CD14-positive monocyte (primary cell): ENCODE measurements at regions not wholly inside any gene's neighbourhood (a gene's known extent, or its start where the extent isn't known, plus 50 kb on each side); places are given as distances from the start of the nearest gene placed in this dataset.

Source experiments
- DNase-seq, 3 donors: peaks; one replicate each; pipeline ENCODE4 v3.0.0-alpha.2; 2011 to 2022
- H2AFZ ChIP-seq: 2 replicates; pipeline ENCODE4 v1.6.0; 2012; ENCODE audit warnings: mild to moderate bottlenecking, low read depth, low read length, inconsistent platforms; ENCODE audit not compliant: insufficient read depth, poor library complexity, severe bottlenecking
- H3K27ac ChIP-seq, 2 donors: 1 replicate in 1 of 2; 2 replicates in 1 of 2; pipeline ENCODE4 v1.5.1; 2012 to 2013; ENCODE audit warnings: low read length in 2 of 2, control low read depth in 1 of 2, inconsistent platforms in 1 of 2, low read depth in 1 of 2, mild to moderate bottlenecking in 1 of 2
- H3K27me3 ChIP-seq, 2 donors: one replicate each; pipeline versions ENCODE4 v1.6.0 to v1.6.1; 2011 to 2013; ENCODE audit warnings: low read length in 2 of 2; ENCODE audit not compliant: control insufficient read depth in 2 of 2, insufficient read depth in 2 of 2
- H3K36me3 ChIP-seq, 2 donors: replicated peaks in 1 of 2; 1 replicate in 1 of 2; 2 replicates in 1 of 2; pipeline versions ENCODE4 v1.5.1 to v1.6.1; 2012 to 2013; ENCODE audit warnings: low read length in 2 of 2, control low read depth in 1 of 2, inconsistent platforms in 1 of 2, mild to moderate bottlenecking in 1 of 2; ENCODE audit not compliant: insufficient read depth in 2 of 2, control insufficient read depth in 1 of 2
- H3K4me1 ChIP-seq, 2 donors: 1 replicate in 1 of 2; 2 replicates in 1 of 2; pipeline versions ENCODE4 v1.5.1 to v1.6.1; 2012 to 2013; ENCODE audit warnings: low read length in 2 of 2, control low read depth in 1 of 2, inconsistent platforms in 1 of 2, mild to moderate bottlenecking in 1 of 2, moderate library complexity in 1 of 2; ENCODE audit not compliant: insufficient read depth in 2 of 2, control insufficient read depth in 1 of 2
- H3K4me2 ChIP-seq: replicated peaks from 2 replicates; pipeline ENCODE3; 2012; ENCODE audit warnings: low read length, moderate library complexity, mild to moderate bottlenecking; ENCODE audit not compliant: poor library complexity, severe bottlenecking; ENCODE audit errors: extremely low read depth
- H3K4me3 ChIP-seq, 3 experiments: fragments of 200-600 bp in 1 of 3; sonication (generic) in 1 of 3; replicated peaks in 1 of 3; 1 replicate in 2 of 3; 2 replicates in 1 of 3; pipeline ENCODE4 v1.5.1; 2011 to 2013; ENCODE audit warnings: low read length in 3 of 3, mild to moderate bottlenecking in 3 of 3, control low read depth in 2 of 3, low read depth in 2 of 3, inconsistent platforms in 1 of 3, moderate library complexity in 1 of 3
- H3K79me2 ChIP-seq: 2 replicates; pipeline ENCODE4 v1.6.0; 2012; ENCODE audit warnings: mild to moderate bottlenecking, control low read depth, inconsistent platforms, low read length, moderate library complexity; ENCODE audit not compliant: insufficient read depth
- H3K9ac ChIP-seq: 2 replicates; pipeline ENCODE4 v1.6.0; 2017; ENCODE audit warnings: low read length, mild to moderate bottlenecking; ENCODE audit not compliant: insufficient read depth, poor library complexity, severe bottlenecking
- H3K9me3 ChIP-seq, 2 donors: replicated peaks in 1 of 2; 1 replicate in 1 of 2; 2 replicates in 1 of 2; pipeline versions ENCODE4 v1.5.1 to v1.6.1; 2012 to 2013; ENCODE audit warnings: low read length in 2 of 2, control low read depth in 1 of 2; ENCODE audit not compliant: control insufficient read depth in 1 of 2, insufficient read depth in 1 of 2
- H4K20me1 ChIP-seq: 2 replicates; pipeline ENCODE4 v1.6.0; 2012; ENCODE audit warnings: mild to moderate bottlenecking, low read length, control low read depth, moderate library complexity; ENCODE audit not compliant: insufficient read depth
- H3K27ac Mint-ChIP-seq, 7 donors: one replicate each; pipeline ENCODE4 v1.8.0; 2020; ENCODE audit warnings: mild to moderate bottlenecking in 7 of 7, mixed read lengths in 7 of 7, moderate library complexity in 6 of 7, inconsistent platforms in 2 of 7
- H3K27me3 Mint-ChIP-seq, 3 donors: one replicate each; pipeline ENCODE4 v1.8.0; 2021 to 2022; ENCODE audit warnings: low read depth in 3 of 3, mild to moderate bottlenecking in 3 of 3, mixed read lengths in 3 of 3, moderate library complexity in 3 of 3, inconsistent platforms in 1 of 3
- H3K36me3 Mint-ChIP-seq, 2 donors: one replicate each; pipeline ENCODE4 v1.8.0; 2020; ENCODE audit warnings: mixed read lengths in 2 of 2, inconsistent platforms in 1 of 2, mild to moderate bottlenecking in 1 of 2
- H3K4me1 Mint-ChIP-seq: one replicate; pipeline ENCODE4 v1.8.0; 2020; ENCODE audit warnings: mild to moderate bottlenecking, mixed read lengths
- H3K4me3 Mint-ChIP-seq, 2 donors: one replicate each; pipeline ENCODE4 v1.8.0; 2020; ENCODE audit warnings: mild to moderate bottlenecking in 2 of 2, mixed read lengths in 2 of 2, moderate library complexity in 1 of 2
- H3K9me3 Mint-ChIP-seq, 7 donors: one replicate each; pipeline ENCODE4 v1.8.0; 2020 to 2022; ENCODE audit warnings: mixed read lengths in 7 of 7, mild to moderate bottlenecking in 6 of 7, moderate library complexity in 6 of 7, inconsistent platforms in 2 of 7
- WGBS: methylation state at CpG from one replicate; pipeline ENCODE4 v1.1.5; 2013; ENCODE audit warnings: missing lambda C conversion rate; ENCODE audit not compliant: insufficient coverage; 5-methylcytosine and 5-hydroxymethylcytosine counted together
- intact Hi-C, 2 donors: fragments of 100-400 bp; cut with micrococcal nuclease; formaldehyde crosslinking; loops; one replicate each; pipeline versions ENCODE4 v1.15.0 to v1.15.1; 2023
- TF ChIP-seq, protein P1 (sequence below): fragments of 200-600 bp; IDR thresholded peaks from one replicate; pipeline ENCODE4 v1.8.0; 2022; ENCODE audit warnings: antibody characterized with exemption, mild to moderate bottlenecking

DNA sequence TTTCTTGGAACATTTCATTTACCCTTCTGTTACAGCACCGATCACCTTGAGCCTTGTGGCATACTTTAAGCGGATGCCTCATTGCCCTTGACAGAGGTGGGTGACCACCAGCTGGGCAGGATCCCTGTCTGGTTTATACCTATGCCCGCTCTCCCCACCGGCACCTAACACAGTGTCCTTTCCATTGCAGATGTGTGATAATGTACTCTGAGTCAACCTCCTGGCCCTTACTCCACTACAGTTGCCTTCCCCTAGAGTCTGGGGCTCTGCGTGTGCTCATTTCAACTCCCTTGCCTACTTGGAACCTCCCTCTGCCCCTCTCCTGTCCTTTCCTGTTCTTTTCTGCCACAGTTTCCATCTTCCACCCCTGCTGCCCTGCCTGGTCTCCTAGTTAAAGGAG is 60.2 kb upstream of the MED13 start:
- WGBS: 98% methylated on average over 5 of the region's 5 CpGs
- no peaks in the 10 kb centered on the region for H3K36me3 Mint-ChIP-seq
- peaks cover 0 to 4% (median 3%) of the 10 kb centered on the region in 7 donors for H3K9me3 Mint-ChIP-seq
- Histone ChIP-seq H2AFZ (no peak overlapping the region), H3K79me2 (no peaks in the 10 kb centered on the region), H3K4me2 (no peak overlapping the region), H3K27me3 (no peaks in the 10 kb centered on the region), H3K9me3 (no peaks in the 10 kb centered on the region), H3K27ac (no peak overlapping the region), H4K20me1 (no peaks in the 10 kb centered on the region), H3K9ac (no peak overlapping the region), H3K4me1 (no peaks in the 10 kb centered on the region), H3K4me3 (no peak overlapping the region), H3K36me3 (no peaks in the 10 kb centered on the region)
- peaks cover 8 to 13% (median 12%) of the 10 kb centered on the region in 3 donors for H3K27me3 Mint-ChIP-seq
- no peak overlapping the region for H3K4me3 Mint-ChIP-seq
- intact Hi-C loops: no loop called here
- no peak overlapping the region for H3K27ac Mint-ChIP-seq
- DNase-seq: no peak
- TF ChIP-seq, protein P1, sequence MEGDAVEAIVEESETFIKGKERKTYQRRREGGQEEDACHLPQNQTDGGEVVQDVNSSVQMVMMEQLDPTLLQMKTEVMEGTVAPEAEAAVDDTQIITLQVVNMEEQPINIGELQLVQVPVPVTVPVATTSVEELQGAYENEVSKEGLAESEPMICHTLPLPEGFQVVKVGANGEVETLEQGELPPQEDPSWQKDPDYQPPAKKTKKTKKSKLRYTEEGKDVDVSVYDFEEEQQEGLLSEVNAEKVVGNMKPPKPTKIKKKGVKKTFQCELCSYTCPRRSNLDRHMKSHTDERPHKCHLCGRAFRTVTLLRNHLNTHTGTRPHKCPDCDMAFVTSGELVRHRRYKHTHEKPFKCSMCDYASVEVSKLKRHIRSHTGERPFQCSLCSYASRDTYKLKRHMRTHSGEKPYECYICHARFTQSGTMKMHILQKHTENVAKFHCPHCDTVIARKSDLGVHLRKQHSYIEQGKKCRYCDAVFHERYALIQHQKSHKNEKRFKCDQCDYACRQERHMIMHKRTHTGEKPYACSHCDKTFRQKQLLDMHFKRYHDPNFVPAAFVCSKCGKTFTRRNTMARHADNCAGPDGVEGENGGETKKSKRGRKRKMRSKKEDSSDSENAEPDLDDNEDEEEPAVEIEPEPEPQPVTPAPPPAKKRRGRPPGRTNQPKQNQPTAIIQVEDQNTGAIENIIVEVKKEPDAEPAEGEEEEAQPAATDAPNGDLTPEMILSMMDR: no peak
- H3K4me1 Mint-ChIP-seq: no peaks in the 10 kb centered on the region

DNA sequence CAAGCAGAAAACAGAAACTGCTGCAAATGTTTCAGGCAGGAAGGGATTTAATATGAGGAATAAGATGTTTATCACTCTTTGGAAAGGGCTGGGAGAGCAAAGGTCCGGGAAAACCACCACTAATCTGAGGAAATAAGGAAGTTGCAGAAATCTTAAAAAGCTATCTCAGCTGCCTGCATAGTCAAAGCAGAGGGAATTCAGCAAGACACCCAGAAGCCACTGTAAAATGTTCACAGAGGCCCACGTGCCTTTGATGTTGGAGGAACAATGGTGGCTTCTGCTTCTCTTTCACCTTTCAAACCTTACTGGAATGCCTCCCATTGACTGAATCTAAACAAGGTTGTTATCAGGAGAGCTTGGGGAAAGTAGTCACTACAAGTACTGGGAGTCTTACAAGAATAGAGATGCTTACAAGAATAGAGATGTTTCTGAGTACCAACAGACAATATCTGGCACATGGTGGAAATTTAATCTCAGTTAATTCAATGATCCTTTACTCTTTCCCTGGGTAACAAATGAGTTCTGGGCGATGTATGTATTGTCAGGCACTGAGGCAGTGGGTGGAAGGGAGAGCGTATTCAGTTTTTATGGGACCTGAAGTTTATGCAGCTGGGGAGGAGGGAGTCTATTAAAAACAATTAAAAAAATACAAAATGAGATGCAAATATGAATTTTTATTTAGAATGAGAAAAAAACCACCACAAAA is 56.1 kb upstream of the MED13 start:
- no peaks in the 10 kb centered on the region for H3K4me1 ChIP-seq
- H3K79me2 ChIP-seq: no peaks in the 10 kb centered on the region
- H2AFZ ChIP-seq: no peak overlapping the region
- TF ChIP-seq, protein P1: no peak
- H3K9ac ChIP-seq: no peak overlapping the region
- H3K4me1 Mint-ChIP-seq: no peaks in the 10 kb centered on the region
- H3K27me3 ChIP-seq: no peaks in the 10 kb centered on the region
- no peak overlapping the region for H3K4me3 Mint-ChIP-seq
- H3K9me3 Mint-ChIP-seq: peaks cover 0 to 3% (median 0%) of the 10 kb centered on the region in 7 donors
- no peaks in the 10 kb centered on the region for H3K9me3 ChIP-seq
- intact Hi-C loops: no loop called here
- H3K27me3 Mint-ChIP-seq: peaks cover 9 to 12% (median 12%) of the 10 kb centered on the region in 3 donors
- no peak for DNase-seq
- no CpG with 5 or more reads among the region's 4 CpGs for WGBS
- H3K36me3 ChIP-seq: no peaks in the 10 kb centered on the region
- H4K20me1 ChIP-seq: no peaks in the 10 kb centered on the region
- no peak overlapping the region for H3K4me3 ChIP-seq
- H3K27ac ChIP-seq: no peak overlapping the region
- no peaks in the 10 kb centered on the region for H3K36me3 Mint-ChIP-seq
- H3K27ac Mint-ChIP-seq: no peak overlapping the region
- no peak overlapping the region for H3K4me2 ChIP-seq
